HG02678 (cell line): ENCODE measurements at regions not wholly inside any gene's neighbourhood (a gene's known extent, or its start where the extent isn't known, plus 50 kb on each side); places are given as distances from the start of the nearest gene placed in this dataset.

Experiments
- ATAC-seq: cut with Tn5 transposase; IDR thresholded peaks from one replicate; pipeline ENCODE4 v1.9.1; 2021; ENCODE audit warnings: mild to moderate bottlenecking, moderate library complexity; ENCODE audit not compliant: unreplicated experiment

DNA sequence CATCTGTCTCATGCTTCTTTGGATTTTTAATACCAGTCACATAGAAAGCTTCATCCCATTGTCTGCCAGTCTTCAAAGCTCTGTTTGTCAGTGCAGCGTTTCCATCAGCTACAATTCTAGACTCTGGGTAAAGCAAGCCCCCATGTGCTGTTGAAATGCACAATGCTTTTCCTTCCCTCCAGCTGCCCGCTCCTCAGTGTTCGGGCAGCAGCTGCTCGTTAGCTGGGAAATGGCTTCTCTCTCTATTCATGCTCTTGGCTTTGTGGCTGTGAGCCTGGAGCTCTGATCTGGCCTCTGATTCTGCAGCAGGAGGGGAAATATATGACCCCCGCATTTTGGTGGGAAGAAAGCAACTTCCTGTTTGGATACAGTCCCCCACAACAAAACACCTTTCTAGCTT lies 213.0 kb upstream of the CDYL start:
- no peak for ATAC-seq

DNA sequence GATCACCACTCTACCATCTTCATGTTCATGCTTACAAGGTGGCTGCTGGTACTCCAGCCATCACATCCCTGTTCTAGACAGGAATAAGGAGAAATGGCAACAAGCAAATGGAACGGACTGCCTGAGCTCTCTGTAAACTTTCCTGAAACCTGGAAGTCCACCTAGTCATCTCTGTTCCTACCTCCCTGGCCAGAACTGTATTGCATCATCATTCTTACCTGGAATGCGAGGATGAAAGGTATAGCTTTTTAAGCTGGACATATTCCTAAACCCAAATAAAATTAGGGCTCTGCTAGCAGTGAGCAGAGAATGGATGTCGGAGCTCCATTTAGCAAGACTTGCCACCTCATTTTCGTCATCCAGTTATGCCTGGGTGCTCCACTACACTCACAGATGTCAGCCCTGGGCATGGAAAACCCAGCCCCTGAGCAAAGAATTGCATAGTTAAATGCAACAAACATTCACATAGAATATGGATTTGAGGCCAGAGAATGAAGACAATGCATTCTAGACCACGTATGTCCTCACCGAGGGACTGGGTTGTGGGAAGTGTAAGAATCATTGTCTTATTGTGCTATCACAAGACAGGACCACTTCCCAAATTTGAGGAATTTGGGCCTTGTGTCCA lies 214.3 kb upstream of the CDYL start:
- no peak for ATAC-seq

DNA sequence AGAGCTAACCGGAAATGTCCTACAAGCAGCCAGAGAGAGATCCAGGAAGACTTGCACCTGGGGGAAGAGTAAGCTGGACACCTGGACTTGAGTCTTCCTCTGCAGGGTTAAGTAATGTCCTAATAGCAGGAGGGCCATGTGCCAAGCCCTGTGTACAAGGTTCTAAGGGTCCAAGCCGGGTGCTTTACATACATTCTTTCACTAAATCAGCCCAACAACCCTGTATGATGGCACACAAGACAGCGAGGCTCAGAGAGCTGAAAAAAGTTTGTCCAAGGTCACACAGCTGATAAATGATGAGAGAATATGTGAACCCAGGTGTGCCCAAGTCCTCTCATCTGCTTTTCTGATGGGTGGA lies 215.1 kb upstream of the CDYL start:
- ATAC-seq = no peak

DNA sequence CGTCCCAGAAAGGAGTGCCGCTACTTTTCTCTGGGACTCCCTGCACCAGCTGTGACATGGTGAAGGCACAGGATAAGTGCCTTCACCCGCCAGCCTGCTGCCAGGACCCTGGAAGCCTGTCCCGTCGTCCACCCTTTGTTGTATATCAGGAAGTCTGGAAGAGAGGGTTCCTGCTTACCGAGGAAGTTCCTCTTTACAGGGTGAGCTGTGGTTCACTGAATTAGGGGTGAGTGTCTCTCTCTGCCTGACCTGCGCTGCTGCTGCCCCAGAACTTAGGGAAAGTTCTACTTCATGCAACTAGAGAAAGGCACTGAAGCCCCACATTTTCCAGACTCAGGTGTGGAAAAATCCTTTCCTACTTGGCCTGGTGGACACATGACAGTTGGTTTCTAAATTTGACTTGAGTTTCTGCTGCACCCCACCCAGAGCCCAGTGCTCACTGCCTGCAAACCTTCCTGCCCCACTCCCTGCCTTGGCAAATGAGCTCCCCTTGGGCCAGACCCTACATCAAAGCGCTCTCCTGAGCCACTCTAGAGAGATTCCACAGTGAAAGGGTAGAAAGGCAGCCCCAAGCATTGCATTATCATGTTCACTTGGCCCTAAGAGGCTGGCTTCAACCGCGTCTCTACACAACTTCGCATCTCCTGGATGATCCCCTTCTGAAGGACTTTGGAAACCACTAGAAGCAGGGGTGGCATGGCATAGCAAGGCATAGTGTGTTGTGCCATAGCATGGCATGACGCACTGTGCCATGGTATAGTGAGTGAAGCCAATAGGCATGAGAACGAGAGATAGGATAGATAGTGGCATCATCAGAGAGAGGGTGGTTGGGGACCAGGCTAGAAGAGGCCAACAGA lies 215.8 kb upstream of the CDYL start:
- no peak for ATAC-seq

DNA sequence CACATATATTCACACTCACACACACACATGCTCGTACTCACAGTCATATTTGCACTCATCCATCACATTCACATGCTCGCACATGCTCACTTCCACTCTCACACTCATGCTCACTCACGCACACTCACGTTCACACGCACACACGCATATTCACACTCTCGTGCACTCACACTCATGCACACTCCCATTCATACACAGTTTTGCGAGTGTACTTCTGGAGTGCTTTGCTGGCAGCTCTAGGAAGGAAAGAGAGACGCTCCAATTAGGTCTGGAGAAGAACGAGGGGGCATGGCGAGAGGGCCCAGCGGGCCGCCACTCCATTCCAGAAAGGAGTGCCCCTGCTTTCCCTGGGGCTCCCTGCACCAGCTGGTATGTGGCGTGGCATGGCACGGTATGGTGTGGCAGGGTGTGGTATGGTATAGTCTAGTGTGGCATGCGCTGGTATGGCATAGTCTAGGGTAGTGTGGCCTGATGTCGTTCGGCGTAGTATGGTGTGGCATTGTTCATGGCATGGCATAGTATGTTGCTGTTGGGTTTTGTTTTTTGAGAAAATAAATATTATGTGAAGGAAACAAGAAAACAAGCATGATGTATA lies 216.8 kb upstream of the CDYL start:
- no peak for ATAC-seq

DNA sequence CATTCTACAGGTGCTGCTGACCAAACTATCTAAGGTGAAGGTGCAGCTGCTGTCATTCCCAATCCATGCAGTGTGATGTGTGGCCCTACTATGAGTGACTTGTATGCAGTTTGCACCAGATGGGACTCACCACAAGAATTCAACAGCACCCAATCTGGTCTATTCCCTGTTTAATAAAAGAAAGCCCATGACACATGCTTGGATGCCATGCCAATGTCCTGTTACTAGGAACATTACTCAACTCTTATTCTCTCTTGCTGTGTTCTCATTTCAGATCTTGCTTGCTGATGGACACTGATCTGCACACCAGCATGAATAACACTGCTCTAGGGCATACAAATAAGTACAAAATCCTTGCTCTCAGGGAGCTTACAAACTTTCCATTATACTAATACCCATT lies 221.6 kb upstream of the CDYL start:
- ATAC-seq = no peak

DNA sequence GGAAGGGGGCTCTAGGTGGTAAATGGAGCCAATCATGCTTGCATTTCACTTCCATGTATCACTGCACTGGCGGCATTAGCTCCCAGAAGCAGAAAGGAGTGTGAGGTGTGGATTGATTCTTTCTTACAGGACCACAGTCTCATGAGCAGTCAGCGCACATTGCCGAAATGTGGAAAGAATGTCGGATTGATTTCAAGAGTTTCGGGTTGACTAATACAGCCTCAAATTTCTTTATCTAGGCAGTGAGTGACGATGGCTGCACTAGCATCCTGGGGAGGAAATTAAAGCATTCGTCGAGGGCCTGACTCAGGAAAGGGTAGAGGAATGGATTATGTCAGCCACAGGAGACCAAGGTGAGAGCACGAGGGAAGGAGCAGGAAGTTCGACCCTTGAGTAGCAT lies 222.8 kb upstream of the CDYL start:
- no peak for ATAC-seq

DNA sequence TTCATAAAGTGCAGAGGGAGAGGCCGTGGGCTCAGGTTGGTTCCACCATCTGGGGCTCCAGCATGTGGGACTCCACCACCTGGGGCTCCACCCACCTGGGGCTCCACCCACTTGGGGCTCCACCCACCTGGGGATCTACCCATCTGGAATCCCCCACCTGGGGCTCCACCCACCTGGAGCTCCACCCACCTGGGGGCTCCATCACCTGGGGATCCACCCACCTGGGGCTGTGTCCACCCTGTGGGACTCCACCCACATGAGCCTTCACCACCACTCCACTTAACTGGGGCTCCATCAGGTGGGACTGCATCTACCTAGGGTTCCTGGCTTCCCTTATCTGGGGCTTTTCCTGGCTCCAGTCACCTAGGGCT lies 226.0 kb upstream of the CDYL start:
- no peak for ATAC-seq

DNA sequence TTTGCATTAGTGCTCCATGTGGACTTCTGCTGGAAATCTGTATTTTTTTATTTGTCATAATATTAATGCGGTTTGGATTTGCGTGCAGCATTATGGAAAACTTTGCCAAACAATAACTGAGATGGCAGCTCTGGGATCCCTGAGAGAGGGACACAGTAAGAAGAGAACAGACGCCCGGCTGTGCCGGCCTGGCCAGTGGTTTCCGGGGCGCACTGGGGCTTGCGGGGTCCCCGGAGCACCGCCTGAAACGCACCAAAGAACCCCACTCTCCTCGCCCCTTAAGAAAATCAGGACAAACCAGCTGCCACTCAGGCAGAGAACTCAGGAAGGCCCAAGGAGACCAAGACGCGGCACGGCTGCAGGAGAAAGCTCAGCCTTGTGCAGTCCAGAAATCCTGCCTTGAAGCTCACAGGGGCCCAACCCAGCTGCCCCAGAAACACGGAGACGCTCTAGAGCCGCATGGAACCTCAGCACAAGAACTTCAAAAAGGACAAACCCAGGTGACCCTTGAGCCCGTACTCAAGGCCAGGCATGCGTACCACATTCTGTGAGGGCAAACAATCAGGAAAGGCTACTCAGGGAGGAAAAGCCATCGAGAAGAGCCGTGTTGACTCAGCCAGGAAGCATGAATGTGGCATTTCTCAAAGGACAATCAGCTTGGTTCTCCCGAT lies 226.5 kb upstream of the CDYL start:
- no peak for ATAC-seq

DNA sequence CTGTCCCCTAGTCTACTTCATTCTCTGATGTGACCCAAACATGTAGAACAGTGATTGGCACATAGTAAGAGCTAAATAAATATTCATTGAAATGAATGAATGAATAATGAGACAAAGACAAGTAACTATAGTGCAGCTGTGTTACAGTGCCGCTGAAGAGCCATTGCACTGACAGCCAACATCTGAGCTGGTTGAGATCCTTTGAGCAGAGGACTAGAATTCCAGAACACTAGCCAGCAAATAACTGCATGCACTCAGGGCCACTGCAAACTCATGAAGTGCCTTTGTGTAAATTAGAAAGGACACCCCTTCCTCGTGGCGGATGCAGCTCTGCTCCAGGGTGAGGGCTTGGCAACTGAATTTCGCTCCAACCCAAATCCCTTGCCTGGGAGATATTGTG lies 230.3 kb upstream of the CDYL start:
- no peak for ATAC-seq

DNA sequence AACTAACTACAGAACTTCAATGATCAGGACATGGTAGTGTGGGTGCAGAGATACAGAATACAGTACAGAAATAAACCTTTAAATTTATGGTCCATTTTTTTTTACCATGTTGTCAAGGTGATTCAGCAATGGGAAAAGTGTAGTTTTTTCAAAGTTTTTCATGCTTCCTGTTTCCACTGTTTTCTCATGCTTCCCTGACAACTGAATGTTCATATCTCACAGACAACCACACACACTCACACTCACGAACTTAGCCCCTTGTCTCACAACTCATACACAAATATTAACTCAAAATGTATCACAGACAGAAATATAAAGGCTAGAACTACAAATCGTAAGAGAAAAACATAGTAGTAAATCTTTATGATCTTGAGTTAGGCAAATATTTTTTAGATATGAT lies 232.6 kb upstream of the CDYL start:
- no peak for ATAC-seq

DNA sequence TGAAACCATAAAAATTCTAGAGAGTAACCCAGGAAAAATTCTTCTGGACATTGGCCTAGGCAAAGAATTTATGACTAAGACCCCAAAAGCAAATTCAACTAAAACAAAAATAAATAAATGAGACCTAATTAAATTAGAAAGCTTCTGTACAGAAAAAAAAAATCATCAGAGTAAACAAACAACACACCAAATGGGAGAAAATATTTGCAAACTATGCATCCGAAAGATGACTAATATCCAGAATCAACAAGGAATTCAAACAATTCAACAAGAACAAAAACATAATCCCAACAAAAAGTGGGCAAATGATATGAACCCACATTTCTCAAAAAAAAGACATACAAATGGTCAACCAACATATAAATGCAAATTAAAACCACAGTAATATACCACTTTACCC lies 242.6 kb upstream of the CDYL start:
- ATAC-seq = no peak

DNA sequence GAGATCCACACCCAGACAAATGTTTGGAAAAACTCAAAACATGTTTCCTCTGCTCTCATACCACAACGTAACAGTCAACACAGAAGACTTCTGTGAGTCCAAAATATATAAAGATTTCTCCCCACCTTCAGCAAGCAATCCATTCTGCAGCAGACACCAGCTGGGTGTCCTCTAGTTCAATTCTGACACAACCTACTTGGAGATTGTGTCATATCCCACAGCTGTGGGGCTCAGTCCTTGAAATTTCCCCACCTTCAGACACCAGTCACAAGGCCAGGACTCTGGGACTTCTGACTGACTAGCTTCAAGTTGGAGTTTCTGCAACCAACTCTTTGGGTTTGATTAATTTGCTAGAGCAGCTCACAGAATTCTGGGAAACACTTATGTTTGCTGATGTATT lies 244.8 kb upstream of the CDYL start:
- ATAC-seq = no peak

DNA sequence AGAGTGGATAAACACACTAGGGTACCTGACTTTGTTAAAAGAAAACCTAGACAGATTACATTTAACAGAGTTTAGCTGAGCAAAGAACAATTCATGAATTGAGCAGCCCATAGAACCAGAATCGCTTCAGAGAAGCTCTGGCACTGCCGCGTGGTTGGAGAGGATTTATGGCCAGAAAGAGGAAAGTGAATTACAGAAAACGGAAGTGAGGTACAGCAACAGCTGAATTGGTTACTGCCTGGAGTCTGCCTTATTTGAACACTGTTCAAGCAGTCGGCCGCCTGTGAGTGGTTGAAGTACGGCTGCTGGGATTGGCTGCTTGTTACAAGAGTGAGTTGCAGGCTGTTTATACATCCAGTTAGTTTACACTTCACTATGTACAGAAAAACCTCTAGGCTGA lies 253.8 kb upstream of the CDYL start:
- no peak for ATAC-seq

DNA sequence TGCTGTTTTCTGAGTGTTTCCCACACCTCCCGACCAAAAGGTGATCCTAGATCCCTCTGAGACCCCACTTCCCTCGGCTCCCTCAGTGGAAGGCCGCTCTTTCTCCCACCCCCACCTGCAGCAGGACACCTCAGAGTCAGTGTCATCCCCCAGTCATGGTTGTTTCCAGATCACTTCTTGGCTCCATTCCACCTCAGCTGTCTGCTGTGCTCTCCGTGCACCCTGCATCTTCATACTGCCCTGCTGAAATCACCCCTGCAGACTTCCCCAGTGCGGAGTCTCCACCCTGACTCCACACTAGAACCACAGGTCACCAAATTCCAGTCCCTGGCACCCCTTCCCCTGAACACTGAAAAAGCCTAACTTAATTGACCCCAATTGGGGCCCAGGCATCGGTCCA lies 255.1 kb upstream of the CDYL start:
- ATAC-seq = no peak

DNA sequence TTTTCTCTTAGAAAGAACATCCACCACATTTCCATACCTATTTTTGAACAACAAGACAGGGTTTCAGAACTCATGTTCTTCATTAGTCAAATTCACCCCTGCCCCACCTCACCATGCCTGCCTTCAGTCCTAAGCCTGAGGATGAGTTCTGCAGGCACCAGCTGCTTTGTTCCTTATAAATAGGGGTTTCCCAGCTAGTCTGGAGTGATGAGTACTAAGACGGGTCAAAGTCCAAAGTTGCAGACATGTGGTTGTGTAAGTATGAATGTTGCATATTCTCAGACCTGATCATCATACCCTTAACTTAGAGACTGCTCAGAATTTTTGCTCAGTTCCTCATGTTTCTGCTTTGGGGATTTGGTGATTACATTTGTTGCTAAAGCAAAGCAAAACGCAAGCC lies 257.7 kb upstream of the CDYL start:
- no peak for ATAC-seq

DNA sequence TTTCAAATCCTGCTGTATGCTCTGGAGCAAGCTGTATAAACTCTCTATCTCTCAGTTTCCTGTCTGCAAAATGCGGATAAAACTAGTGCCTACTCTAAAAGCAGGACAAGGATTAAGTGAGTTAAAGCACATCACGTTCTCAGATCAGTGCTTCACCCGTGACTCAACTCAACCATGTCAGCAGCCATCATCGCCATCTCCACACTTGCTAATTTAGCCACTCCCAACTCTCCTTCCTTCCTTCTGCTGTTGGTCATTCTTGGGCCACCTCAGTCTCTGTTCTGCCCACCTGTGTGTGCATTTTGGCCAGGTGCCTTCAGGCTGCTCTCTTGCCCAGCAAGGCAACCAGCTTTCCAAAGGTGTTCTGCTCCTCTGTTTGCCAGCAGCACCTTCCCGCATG lies 260.0 kb upstream of the CDYL start:
- no peak for ATAC-seq

DNA sequence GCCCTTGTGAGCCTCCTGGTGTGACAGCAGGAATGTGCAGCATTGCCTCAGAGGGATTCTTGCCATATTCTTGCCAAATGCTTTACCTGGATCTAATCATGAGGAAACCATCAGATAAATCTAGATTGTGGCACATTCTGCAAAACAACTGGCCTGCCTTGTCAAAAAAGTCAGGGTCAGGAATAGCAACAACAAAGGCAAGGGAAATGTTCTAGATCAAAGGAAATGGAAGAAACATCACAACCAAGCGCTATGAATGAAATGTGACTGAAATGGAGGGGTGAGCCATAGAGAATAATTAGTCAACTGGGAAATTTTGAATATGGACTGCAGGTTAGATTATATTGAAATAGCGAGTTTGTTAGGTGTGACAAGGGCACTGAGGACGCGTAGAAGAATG lies 262.6 kb upstream of the CDYL start:
- no peak for ATAC-seq

DNA sequence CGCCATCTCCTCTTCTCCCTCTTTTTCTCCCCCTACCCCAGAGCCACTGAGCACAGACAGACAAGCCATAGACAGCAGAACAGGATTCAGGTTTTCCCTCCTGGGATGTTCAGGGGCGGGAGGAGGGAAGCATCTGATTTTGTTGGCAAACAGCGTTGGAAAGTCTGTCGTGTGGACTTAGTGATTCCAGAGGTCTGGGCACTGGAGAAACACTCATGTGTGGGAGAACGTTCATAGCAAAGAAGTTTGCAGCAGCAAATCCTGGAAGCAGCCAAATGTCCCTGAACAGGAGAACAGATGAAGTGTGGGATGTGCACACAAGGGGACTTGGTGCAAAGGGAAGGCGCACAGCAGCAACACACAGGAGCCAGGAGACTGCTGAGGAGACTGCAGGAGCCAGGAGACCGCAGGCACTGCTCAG lies 264.1 kb upstream of the CDYL start:
- no peak for ATAC-seq

DNA sequence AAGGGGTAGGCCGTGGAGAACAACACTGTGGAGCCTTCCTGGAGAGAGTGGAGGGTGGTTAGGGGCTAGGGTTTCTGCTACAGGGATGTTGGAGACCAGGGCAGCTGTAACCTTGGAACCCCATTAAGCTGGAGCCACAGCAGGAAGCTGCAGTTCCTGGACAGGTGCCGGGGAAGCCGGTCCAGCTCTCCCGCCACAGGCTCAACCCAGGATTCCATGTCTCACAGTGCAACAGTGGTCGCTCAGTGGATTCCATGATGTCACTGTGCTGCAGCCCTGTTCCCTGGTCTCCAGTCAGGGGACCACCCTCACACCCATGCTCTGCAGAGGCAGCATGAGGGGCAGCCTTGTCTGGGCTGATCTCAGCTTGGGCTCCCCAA lies 264.6 kb upstream of the CDYL start:
- ATAC-seq = no peak

DNA sequence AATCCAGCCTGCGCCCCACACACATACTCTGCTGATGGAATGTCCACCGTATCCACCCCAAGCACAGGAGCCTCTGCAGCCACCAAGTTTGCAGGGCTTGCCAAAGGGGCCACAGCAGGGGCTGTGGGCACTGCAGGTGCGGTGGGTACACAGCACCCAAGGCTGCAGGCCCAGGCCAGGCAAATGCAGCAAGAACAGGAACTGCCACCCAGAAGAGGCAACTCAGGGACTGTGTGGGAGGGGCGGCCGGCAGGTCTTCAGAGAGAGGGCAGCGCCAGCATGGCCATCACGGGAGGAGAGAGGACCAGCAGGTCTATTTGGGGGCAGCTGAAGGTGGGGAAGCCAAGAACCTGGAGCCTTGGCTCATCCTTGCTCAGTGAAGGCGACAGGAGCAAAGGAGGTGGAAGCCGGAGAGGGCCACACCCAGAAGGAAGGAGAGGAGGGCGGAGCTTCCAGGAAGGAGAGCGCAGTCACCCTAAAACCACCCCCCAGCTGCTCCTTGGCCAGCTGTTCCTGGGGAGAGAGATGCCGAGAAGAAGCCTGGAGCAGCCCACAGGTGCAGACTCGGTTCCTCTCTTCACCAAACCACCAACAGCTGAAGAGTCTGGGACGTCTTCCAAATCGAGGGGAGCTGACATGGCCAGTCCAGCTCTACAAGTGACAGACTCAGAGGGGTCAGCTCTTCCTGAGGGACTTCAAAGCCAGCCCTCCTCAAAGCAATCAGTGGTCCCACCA lies 265.1 kb upstream of the CDYL start:
- ATAC-seq = no peak
